Left hindlimb (tissue), 1 donor: ENCODE measurements at regions not wholly inside any gene's neighbourhood (a gene's known extent, or its start where the extent isn't known, plus 50 kb on each side); places are given as distances from the start of the nearest gene placed in this dataset.

Experiments used
- DNase-seq: peaks from one replicate; pipeline ENCODE4 v3.0.0-alpha.2; 2018

GRCh38 chr2:138997346-138997745, 217.2 kb upstream of the NXPH2 start:
- DNase-seq: no peak

- DNase-seq: no peak
Measured at GRCh38 chr2:138994502-138994901, 214.3 kb upstream of the NXPH2 start.

- DNase-seq: no peak
Measured at GRCh38 chr2:138985881-138986280, 205.7 kb upstream of the NXPH2 start.

- no peak for DNase-seq
Measured at GRCh38 chr2:138979131-138979785, 199.1 kb upstream of the NXPH2 start.

GRCh38 chr2:138974651-138975050, 194.5 kb upstream of the NXPH2 start:
- DNase-seq: no peak

- no peak for DNase-seq
Measured at GRCh38 chr2:138964418-138964817, 184.2 kb upstream of the NXPH2 start.

- no peak for DNase-seq
Measured at GRCh38 chr2:138962686-138963085, 182.5 kb upstream of the NXPH2 start.

GRCh38 chr2:138960191-138960590, 180.0 kb upstream of the NXPH2 start:
- no peak for DNase-seq

GRCh38 chr2:138959031-138959430, 178.8 kb upstream of the NXPH2 start:
- DNase-seq: no peak

GRCh38 chr2:138956116-138956515, 175.9 kb upstream of the NXPH2 start:
- DNase-seq: no peak

- DNase-seq: no peak
Measured at GRCh38 chr2:138950486-138950885, 170.3 kb upstream of the NXPH2 start.

- DNase-seq: no peak
Measured at GRCh38 chr2:138949517-138949916, 169.3 kb upstream of the NXPH2 start.

GRCh38 chr2:138948070-138948539, 167.9 kb upstream of the NXPH2 start:
- DNase-seq: no peak

- DNase-seq: no peak
Measured at GRCh38 chr2:138943470-138943869, 163.3 kb upstream of the NXPH2 start.

GRCh38 chr2:138942466-138942865, 162.3 kb upstream of the NXPH2 start:
- DNase-seq: no peak

GRCh38 chr2:138931284-138932256, 151.4 kb upstream of the NXPH2 start:
- DNase-seq: no peak

GRCh38 chr2:138930571-138930970, 150.4 kb upstream of the NXPH2 start:
- no peak for DNase-seq

GRCh38 chr2:138928374-138929021, 148.3 kb upstream of the NXPH2 start:
- DNase-seq: no peak

- DNase-seq: no peak
Measured at GRCh38 chr2:138922973-138923563, 142.9 kb upstream of the NXPH2 start.

- no peak for DNase-seq
Measured at GRCh38 chr2:138919120-138919747, 139.0 kb upstream of the NXPH2 start.

- DNase-seq: no peak
Measured at GRCh38 chr2:138910427-138910826, 130.2 kb upstream of the NXPH2 start.

GRCh38 chr2:138906549-138906948, 126.4 kb upstream of the NXPH2 start:
- DNase-seq: no peak
